C4-2B (cell line): ENCODE measurements at regions not wholly inside any gene's neighbourhood (a gene's known extent, or its start where the extent isn't known, plus 50 kb on each side); places are given as distances from the start of the nearest gene placed in this dataset.

ENCODE experiments used
- H3K27ac ChIP-seq: fragments of 450-650 bp; 2 replicates; pipeline ENCODE4 v1.5.1; 2017
- ZFX ChIP-seq: fragments of 450-650 bp; IDR thresholded peaks from 2 replicates; pipeline ENCODE4 v1.6.1; 2017
- TF ChIP-seq, protein P1 (sequence below): fragments of 450-650 bp; conservative IDR thresholded peaks from 2 replicates; pipeline ENCODE4 v1.5.1; 2017; ENCODE audit warnings: mild to moderate bottlenecking

DNA sequence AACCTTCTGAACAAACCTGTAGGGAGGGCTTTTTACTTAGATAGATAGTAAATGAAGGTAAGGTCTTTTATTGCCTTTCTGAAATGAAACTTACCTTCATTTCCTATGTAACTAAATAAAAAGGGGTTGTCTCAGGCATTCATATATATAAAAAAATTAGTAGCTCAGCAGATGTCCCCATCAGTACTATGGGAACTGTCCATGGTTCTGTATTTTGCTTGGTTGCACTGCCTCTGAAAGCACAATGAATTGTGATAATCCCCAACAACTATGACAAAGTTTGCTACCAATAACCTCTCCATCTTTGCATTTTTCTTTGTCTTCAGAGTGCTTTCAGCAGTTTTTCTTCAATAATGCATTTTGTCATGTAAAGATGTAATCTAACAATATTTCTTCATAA is 222.4 kb downstream of the SLIT2 start:
- H3K27ac ChIP-seq, result no peak overlapping the region
- TF ChIP-seq, protein P1, sequence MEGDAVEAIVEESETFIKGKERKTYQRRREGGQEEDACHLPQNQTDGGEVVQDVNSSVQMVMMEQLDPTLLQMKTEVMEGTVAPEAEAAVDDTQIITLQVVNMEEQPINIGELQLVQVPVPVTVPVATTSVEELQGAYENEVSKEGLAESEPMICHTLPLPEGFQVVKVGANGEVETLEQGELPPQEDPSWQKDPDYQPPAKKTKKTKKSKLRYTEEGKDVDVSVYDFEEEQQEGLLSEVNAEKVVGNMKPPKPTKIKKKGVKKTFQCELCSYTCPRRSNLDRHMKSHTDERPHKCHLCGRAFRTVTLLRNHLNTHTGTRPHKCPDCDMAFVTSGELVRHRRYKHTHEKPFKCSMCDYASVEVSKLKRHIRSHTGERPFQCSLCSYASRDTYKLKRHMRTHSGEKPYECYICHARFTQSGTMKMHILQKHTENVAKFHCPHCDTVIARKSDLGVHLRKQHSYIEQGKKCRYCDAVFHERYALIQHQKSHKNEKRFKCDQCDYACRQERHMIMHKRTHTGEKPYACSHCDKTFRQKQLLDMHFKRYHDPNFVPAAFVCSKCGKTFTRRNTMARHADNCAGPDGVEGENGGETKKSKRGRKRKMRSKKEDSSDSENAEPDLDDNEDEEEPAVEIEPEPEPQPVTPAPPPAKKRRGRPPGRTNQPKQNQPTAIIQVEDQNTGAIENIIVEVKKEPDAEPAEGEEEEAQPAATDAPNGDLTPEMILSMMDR, result no peak
- TF ChIP-seq ZFX, result no peak

GRCh38 chr4:20478412-20478811 is 221.8 kb upstream of the PACRGL start:
- H3K27ac ChIP-seq, result no peak overlapping the region
- TF ChIP-seq, protein P1, result no peak
- no peak for TF ChIP-seq ZFX

DNA sequence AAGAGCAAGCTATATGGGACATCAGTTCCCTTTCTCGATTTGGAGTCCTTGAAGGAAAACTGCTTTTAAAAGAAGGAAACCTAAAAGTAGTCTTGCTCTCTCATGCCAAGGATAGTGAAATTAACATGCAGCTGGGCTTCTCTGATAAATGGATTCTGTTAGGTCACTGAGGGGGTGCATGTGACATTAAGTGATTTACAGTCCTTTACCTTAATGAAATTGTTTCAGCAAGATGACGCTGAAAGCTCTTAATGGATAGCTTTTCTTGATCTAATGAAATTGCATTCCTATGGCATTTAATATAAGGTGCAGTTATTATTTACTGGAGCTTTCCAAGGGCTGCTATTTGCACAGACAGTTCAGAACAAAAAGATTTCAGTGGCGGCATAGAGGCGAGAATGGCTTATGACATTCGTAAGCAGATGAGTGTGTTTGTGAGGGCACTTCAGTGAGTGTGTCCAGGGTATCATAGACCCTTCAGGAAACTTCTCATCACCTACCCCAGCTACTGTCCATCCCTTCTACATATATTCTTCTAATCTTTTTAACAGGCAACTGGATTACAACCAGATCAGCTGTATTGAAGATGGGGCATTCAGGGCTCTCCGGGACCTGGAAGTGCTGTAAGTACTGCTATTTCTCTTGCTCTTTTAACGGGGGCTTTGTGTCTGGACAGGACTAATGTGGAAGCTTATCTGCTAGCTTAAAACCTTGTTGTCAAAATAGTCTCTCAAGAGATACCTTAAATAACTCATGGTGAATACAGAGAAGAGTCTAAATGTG is 219.9 kb upstream of the PACRGL start:
- no peak for TF ChIP-seq ZFX
- TF ChIP-seq, protein P1, result no peak
- H3K27ac ChIP-seq, result no peak overlapping the region

- H3K27ac ChIP-seq, result no peak overlapping the region
- TF ChIP-seq, protein P1, result no peak
- TF ChIP-seq ZFX, result no peak
These were observed 216.8 kb upstream of the PACRGL start for GRCh38 chr4:20483416-20483815.

- no peak overlapping the region for H3K27ac ChIP-seq
- TF ChIP-seq ZFX, result no peak
- TF ChIP-seq, protein P1, result no peak
These were observed 213.8 kb upstream of the PACRGL start for GRCh38 chr4:20486433-20486832.

DNA sequence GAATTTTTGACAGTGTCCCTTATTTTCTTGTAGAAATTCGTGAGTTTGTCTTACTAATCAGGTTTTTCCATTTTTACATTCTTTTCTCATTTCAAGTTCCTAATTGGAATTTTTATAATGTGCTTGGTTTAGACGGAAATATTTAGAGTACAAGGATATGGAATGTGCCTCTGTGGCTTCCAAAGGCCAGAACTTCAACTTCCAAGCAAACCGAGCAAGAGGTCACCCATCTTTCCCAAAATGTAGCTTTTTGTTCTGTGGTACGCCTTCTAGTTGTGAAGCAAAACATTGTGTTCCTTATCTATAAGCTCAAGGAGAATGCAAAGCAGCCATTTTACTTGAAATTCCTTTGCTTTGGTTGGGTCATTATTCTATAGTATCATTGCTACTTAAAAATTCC is 212.8 kb upstream of the PACRGL start:
- TF ChIP-seq ZFX, result no peak
- TF ChIP-seq, protein P1, result no peak

GRCh38 chr4:20487852-20488251 is 212.4 kb upstream of the PACRGL start:
- no peak overlapping the region for H3K27ac ChIP-seq
- TF ChIP-seq, protein P1, result no peak
- TF ChIP-seq ZFX, result no peak

More for the DNA sequence above, 212.8 kb upstream of the PACRGL start:
- no peak overlapping the region for H3K27ac ChIP-seq
